Globus pallidus (tissue), 1 donor: ENCODE measurements at regions not wholly inside any gene's neighbourhood (a gene's known extent, or its start where the extent isn't known, plus 50 kb on each side); places are given as distances from the start of the nearest gene placed in this dataset.
"Not testable (repeated sequence)": the region's sequence is repeated elsewhere in the genome, so short reads cannot be mapped to it uniquely, and the experiment has no call there.

ENCODE experiments used
- DNase-seq: peaks from one replicate; pipeline ENCODE4 v3.0.0-alpha.2; 2015; ENCODE audit warnings: low spot score

GRCh38 chr2:107721178-107721577 is 105.5 kb upstream of the RGPD4 start:
- DNase-seq: no peak

- no peak for DNase-seq
These were observed 105.1 kb upstream of the RGPD4 start for GRCh38 chr2:107721586-107721985.

- DNase-seq: not testable (repeated sequence)
These were observed 100.9 kb upstream of the RGPD4 start for GRCh38 chr2:107725824-107726223.

GRCh38 chr2:107727318-107727717 is 99.4 kb upstream of the RGPD4 start:
- DNase-seq: no peak

- no peak for DNase-seq
These were observed 98.1 kb upstream of the RGPD4 start for GRCh38 chr2:107728586-107728985.

GRCh38 chr2:107729440-107729839 is 97.3 kb upstream of the RGPD4 start:
- DNase-seq: no peak

GRCh38 chr2:107730898-107731297 is 95.8 kb upstream of the RGPD4 start:
- DNase-seq: no peak

GRCh38 chr2:107731435-107731834 is 95.3 kb upstream of the RGPD4 start:
- DNase-seq: no peak

GRCh38 chr2:107735201-107735600 is 91.5 kb upstream of the RGPD4 start:
- DNase-seq: no peak

- no peak for DNase-seq
These were observed 88.9 kb upstream of the RGPD4 start for GRCh38 chr2:107737756-107738155.

GRCh38 chr2:107738266-107738665 is 88.4 kb upstream of the RGPD4 start:
- DNase-seq: no peak

- DNase-seq: no peak
These were observed 86.4 kb upstream of the RGPD4 start for GRCh38 chr2:107740300-107740699.

GRCh38 chr2:107742460-107743027 is 84.1 kb upstream of the RGPD4 start:
- DNase-seq: no peak

GRCh38 chr2:107743274-107743673 is 83.4 kb upstream of the RGPD4 start:
- DNase-seq: no peak

GRCh38 chr2:107745100-107745499 is 81.6 kb upstream of the RGPD4 start:
- no peak for DNase-seq

- not testable (repeated sequence) for DNase-seq
These were observed 80.0 kb upstream of the RGPD4 start for GRCh38 chr2:107746552-107747198.

GRCh38 chr2:107747199-107747963 is 79.3 kb upstream of the RGPD4 start:
- not testable (repeated sequence) for DNase-seq

GRCh38 chr2:107747964-107748583 is 78.6 kb upstream of the RGPD4 start:
- DNase-seq: no peak

- no peak for DNase-seq
These were observed 74.8 kb upstream of the RGPD4 start for GRCh38 chr2:107751936-107752335.

- DNase-seq: not testable (repeated sequence)
These were observed 72.9 kb upstream of the RGPD4 start for GRCh38 chr2:107753806-107754205.

GRCh38 chr2:107757223-107757622 is 69.5 kb upstream of the RGPD4 start:
- no peak for DNase-seq

GRCh38 chr2:107760620-107761364 is 65.9 kb upstream of the RGPD4 start:
- DNase-seq: no peak
